Breast epithelium (tissue), 3 donors: ENCODE measurements at regions not wholly inside any gene's neighbourhood (a gene's known extent, or its start where the extent isn't known, plus 50 kb on each side); places are given as distances from the start of the nearest gene placed in this dataset.

Experiments used
- CTCF ChIP-seq, 3 donors: fragments of 450-650 bp; IDR thresholded peaks; one replicate each; pipeline ENCODE4 v1.5.1; 2016 to 2017; ENCODE audit warnings: antibody characterized with exemption in 3 of 3, mild to moderate bottlenecking in 3 of 3, moderate library complexity in 3 of 3
- POLR2AphosphoS5 ChIP-seq, 3 donors: sonication (generic); formaldehyde crosslinking; IDR thresholded peaks; one replicate each; pipeline ENCODE4 v1.6.1; 2017; ENCODE audit warnings: antibody characterized with exemption in 3 of 3

GRCh38 chr20:60219231-60219630, 261.0 kb downstream of the CDH26 start:
- no peak for TF ChIP-seq POLR2AphosphoS5 (IDR thresholded peaks at IDR 0.05)
- no peak for TF ChIP-seq CTCF (IDR thresholded peaks at IDR 0.05)
